Esophagus squamous epithelium (tissue), 5 donors: ENCODE measurements at regions not wholly inside any gene's neighbourhood (a gene's known extent, or its start where the extent isn't known, plus 50 kb on each side); places are given as distances from the start of the nearest gene placed in this dataset.

ENCODE experiments used
- DNase-seq: peaks from one replicate; lab custom pipeline; 2025; lab: John Stamatoyannopoulos, UW
- H3K27ac ChIP-seq, 4 donors: fragments of 200-600 bp; sonication (generic); one replicate each; pipeline ENCODE4 v1.5.1; 2016 to 2019; ENCODE audit warnings: mild to moderate bottlenecking in 1 of 4
- H3K27me3 ChIP-seq, 4 donors: fragments of 200-600 bp; sonication (generic); 1 replicate in 3 of 4; 2 replicates in 1 of 4; pipeline versions ENCODE4 v1.5.1 to v1.6.0; 2017 to 2021; ENCODE audit warnings: antibody characterized with exemption in 1 of 4
- H3K36me3 ChIP-seq, 3 donors: fragments of 200-600 bp; sonication (generic); one replicate each; pipeline ENCODE4 v1.5.1; 2016 to 2019
- H3K4me1 ChIP-seq, 3 donors: fragments of 200-600 bp; sonication (generic); one replicate each; pipeline ENCODE4 v1.5.1; 2017 to 2019
- H3K4me3 ChIP-seq, 4 donors: fragments of 200-600 bp; sonication (generic); 1 replicate in 3 of 4; 2 replicates in 1 of 4; pipeline ENCODE4 v1.5.1; 2016 to 2019; ENCODE audit warnings: mild to moderate bottlenecking in 2 of 4, moderate library complexity in 1 of 4
- H3K9me3 ChIP-seq, 3 donors: fragments of 200-600 bp; sonication (generic); one replicate each; pipeline ENCODE4 v1.5.1; 2016 to 2019
- POLR2A ChIP-seq, 4 donors: fragments of 450-650 bp; IDR thresholded peaks; one replicate each; pipeline ENCODE4 v1.6.1; 2017; ENCODE audit warnings: antibody characterized with exemption in 4 of 4, mild to moderate bottlenecking in 4 of 4, moderate library complexity in 3 of 4
- WGBS, 2 donors: methylation state at CpG; one replicate each; pipeline ENCODE4 v1.1.5; 2018; 5-methylcytosine and 5-hydroxymethylcytosine counted together
- intact Hi-C: fragments of 100-400 bp; cut with DNase I; formaldehyde crosslinking; loops from one replicate; pipeline ENCODE4 v1.15.0; 2022
- TF ChIP-seq, protein P1 (sequence below), 6 experiments: fragments of 450-650 bp in 4 of 6; fragments of 200-600 bp in 2 of 6; sonication (generic) in 2 of 6; IDR thresholded peaks; one replicate each; pipeline ENCODE4 v1.5.1; 2016 to 2019; ENCODE audit warnings: antibody characterized with exemption in 6 of 6, mild to moderate bottlenecking in 4 of 6, moderate library complexity in 4 of 6
- donor health status: DM: yes; HTN: yes; CAD: no.

DNA sequence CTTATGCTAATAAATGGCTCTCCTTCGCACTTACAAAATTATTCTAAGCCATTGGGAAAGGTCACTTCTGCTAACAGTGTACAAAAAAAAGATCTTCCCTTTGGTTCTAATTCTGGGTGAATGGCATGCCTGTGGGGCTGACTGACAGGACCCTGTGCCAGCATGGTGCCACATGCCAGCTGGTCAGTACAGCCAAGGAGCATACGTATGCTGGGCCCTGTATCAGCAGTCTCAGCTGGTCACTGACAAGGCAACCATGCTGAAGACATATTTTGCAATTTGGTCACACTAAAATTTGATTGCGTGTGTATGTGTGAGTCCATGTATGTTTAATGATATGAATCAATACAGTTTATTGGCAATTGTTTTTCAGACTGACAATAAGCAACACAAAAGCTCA lies 246.1 kb downstream of the TBL1XR1 start:
- 74 to 85% methylated on average over 3 of the region's 3 CpGs for WGBS, 2 donors
- Histone ChIP-seq H3K4me3 (no peak overlapping the region), H3K4me1 (peaks cover 0 to 8% (median 3%) of the 10 kb centered on the region in 3 donors), H3K27me3 (no peaks in the 10 kb centered on the region), H3K27ac (no peak overlapping the region), H3K9me3 (no peaks in the 10 kb centered on the region), H3K36me3 (no peaks in the 10 kb centered on the region)
- DNase-seq, result no peak
- TF ChIP-seq POLR2A (IDR thresholded peaks at IDR 0.05), result no peak
- TF ChIP-seq, protein P1, sequence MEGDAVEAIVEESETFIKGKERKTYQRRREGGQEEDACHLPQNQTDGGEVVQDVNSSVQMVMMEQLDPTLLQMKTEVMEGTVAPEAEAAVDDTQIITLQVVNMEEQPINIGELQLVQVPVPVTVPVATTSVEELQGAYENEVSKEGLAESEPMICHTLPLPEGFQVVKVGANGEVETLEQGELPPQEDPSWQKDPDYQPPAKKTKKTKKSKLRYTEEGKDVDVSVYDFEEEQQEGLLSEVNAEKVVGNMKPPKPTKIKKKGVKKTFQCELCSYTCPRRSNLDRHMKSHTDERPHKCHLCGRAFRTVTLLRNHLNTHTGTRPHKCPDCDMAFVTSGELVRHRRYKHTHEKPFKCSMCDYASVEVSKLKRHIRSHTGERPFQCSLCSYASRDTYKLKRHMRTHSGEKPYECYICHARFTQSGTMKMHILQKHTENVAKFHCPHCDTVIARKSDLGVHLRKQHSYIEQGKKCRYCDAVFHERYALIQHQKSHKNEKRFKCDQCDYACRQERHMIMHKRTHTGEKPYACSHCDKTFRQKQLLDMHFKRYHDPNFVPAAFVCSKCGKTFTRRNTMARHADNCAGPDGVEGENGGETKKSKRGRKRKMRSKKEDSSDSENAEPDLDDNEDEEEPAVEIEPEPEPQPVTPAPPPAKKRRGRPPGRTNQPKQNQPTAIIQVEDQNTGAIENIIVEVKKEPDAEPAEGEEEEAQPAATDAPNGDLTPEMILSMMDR (IDR thresholded peaks at IDR 0.05), result no peak
- intact Hi-C loops, result no loop called here

DNA sequence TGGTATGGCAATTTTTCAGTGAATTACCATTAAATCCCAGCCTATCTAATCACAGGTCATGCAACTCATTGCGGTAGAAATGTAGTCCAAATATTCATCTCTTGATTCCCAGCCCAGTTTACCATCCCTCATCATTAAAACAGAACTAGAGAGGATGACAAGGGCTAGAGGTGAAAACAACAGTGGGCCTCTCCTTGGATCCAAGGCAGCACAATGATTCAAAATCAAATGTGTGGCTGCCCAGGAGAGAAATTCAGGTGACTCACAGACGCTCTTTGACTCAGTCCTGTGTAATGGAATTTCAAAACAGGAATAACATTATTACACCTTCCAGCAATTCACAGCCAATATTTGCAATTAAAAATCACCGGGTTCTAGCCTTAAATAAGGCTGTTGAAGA lies 246.5 kb downstream of the TBL1XR1 start:
- Histone ChIP-seq H3K36me3 (no peaks in the 10 kb centered on the region), H3K4me1 (peaks cover 0 to 8% (median 3%) of the 10 kb centered on the region in 3 donors), H3K4me3 (no peak overlapping the region), H3K27me3 (no peaks in the 10 kb centered on the region), H3K9me3 (no peaks in the 10 kb centered on the region), H3K27ac (no peak overlapping the region)
- no peak for TF ChIP-seq POLR2A (IDR thresholded peaks at IDR 0.05)
- TF ChIP-seq, protein P1 (IDR thresholded peaks at IDR 0.05), result no peak
- intact Hi-C loops, result no loop called here
- 30 to 39% methylated on average over 3 of the region's 3 CpGs for WGBS, 2 donors
- no peak for DNase-seq

DNA sequence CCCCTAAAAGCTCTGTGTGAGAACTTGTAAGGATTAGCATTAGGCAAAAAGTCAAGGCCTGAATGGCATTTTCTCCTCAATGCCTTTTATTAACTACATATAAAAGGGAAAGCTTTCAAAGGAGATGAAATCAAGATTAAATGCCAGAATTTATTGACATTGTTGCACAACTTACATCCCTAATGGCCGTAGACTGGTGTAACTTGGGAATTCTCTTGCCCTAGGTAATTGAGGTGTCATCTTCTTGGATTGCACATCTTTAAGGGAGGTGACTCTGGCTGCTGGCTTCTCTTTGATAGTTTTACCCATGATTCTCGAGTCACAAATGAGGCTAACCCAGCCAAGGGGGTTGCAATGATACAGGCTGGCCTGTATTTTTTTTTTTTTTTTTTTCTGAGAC lies 249.1 kb downstream of the TBL1XR1 start:
- Histone ChIP-seq H3K36me3 (no peaks in the 10 kb centered on the region), H3K4me3 (no peak overlapping the region), H3K4me1 (peaks cover 0 to under 1% (median 0%) of the 10 kb centered on the region in 3 donors), H3K9me3 (no peaks in the 10 kb centered on the region), H3K27me3 (no peaks in the 10 kb centered on the region), H3K27ac (no peak overlapping the region)
- WGBS, 2 donors, result 54 to 72% methylated on average over 2 of the region's 2 CpGs
- no peak for DNase-seq
- intact Hi-C loops, result no loop called here
- TF ChIP-seq, protein P1 (IDR thresholded peaks at IDR 0.05), result no peak
- TF ChIP-seq POLR2A (IDR thresholded peaks at IDR 0.05), result no peak

DNA sequence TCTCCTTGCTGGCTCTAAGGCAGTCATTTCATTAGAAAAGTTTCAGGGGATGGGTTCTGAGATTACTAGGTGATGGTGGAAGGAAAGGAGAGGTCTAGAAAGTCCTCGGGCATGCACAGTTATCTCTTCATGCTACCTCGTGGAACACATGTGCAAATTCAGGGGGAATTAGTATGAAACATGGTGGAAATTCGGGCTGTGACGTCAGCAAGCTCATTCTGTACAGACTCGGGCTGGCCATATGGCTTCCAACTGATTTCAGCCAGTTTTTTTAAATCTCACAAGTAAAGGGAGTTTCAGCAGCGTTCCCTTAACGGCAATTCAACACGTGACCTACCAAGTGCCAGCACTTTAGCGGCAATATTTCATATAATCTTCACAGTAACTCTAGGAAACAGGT lies 251.1 kb downstream of the TBL1XR1 start:
- Histone ChIP-seq H3K4me3 (no peak overlapping the region), H3K27me3 (no peaks in the 10 kb centered on the region), H3K27ac (no peak overlapping the region), H3K4me1 (no peaks in the 10 kb centered on the region), H3K9me3 (no peaks in the 10 kb centered on the region), H3K36me3 (no peaks in the 10 kb centered on the region)
- 87 to 91% methylated on average over 9 of the region's 9 CpGs for WGBS, 2 donors
- intact Hi-C loops, result no loop called here
- DNase-seq, result no peak
- no peak for TF ChIP-seq POLR2A (IDR thresholded peaks at IDR 0.05)
- TF ChIP-seq, protein P1 (IDR thresholded peaks at IDR 0.05), result no peak

DNA sequence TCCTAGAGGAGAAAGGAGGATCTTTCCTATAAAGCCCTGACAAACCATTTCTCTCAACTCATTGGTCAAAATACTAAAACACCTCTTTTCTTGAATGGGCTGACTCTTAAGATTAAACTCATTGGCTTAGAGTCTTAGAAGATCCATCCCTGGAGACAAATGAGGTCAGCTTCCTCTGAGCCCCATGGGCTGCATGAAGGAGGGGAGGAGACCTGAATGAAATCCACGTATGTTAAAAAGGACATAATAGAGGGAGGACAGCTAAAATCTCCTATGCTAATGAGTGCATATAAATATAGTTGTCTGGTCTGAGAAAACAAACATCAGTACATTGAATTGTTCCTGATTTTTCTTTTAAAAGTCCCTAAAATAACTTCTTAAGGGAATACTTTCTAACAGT lies 255.0 kb downstream of the TBL1XR1 start:
- no peaks in the 10 kb centered on the region for H3K27me3 ChIP-seq
- TF ChIP-seq, protein P1 (IDR thresholded peaks at IDR 0.05), result no peak
- TF ChIP-seq POLR2A (IDR thresholded peaks at IDR 0.05), result no peak
- WGBS, 2 donors, result 64 to 70% methylated on average over 1 of the region's 1 CpG
- no peak for DNase-seq
- no peaks in the 10 kb centered on the region for H3K36me3 ChIP-seq
- H3K4me1 ChIP-seq, result peaks cover 0 to 7% (median 0%) of the 10 kb centered on the region in 3 donors
- H3K4me3 ChIP-seq, result no peak overlapping the region
- H3K9me3 ChIP-seq, result no peaks in the 10 kb centered on the region
- intact Hi-C loops, result no loop called here
- no peak overlapping the region for H3K27ac ChIP-seq
